ENCODE measurements at regions not wholly inside any gene's neighbourhood (a gene's known extent, or its start where the extent isn't known, plus 50 kb on each side); places are given as distances from the start of the nearest gene placed in this dataset.

- H3K9me3 Mint-ChIP-seq: peaks cover 2 to 7% of the 10 kb centered on the region in 2 experiments; a peak in 3 of 5 replicates
- H3K36me3 Mint-ChIP-seq (ENCODE audit: insufficient read depth in 1 of 3, low read depth in 3 of 3): no peaks in the 10 kb centered on the region; a peak in 1 of 7 replicates
- H3K27ac ChIP-seq (ENCODE audit: insufficient read length, low read depth, low read length): no peak overlapping the region
- H3K27ac Mint-ChIP-seq: no peak overlapping the region
- H2BK120ac ChIP-seq (ENCODE audit: low read depth, low read length, poor library complexity, severe bottlenecking): no peak overlapping the region
- H3K23ac ChIP-seq (ENCODE audit: insufficient read length, low read depth, low read length): no peak overlapping the region
- no peak overlapping the region for H3K9ac ChIP-seq (ENCODE audit: extremely low read depth, insufficient read length, low read length)
- H3K79me1 ChIP-seq (ENCODE audit: insufficient read depth, low read depth, low read length, poor library complexity, severe bottlenecking): no peaks in the 10 kb centered on the region
- H3K27me3 ChIP-seq (ENCODE audit: insufficient read depth, low read length): no peaks in the 10 kb centered on the region; the same call in 1 of the 2 replicates
- H3K23me2 ChIP-seq (ENCODE audit: insufficient read length, low read depth, low read length, poor library complexity, severe bottlenecking): no peaks in the 10 kb centered on the region
- no peak overlapping the region for H3K4me3 Mint-ChIP-seq
- H2BK12ac ChIP-seq (ENCODE audit: insufficient read length, low read depth, low read length): no peak overlapping the region
- H3K4me1 ChIP-seq (ENCODE audit: insufficient read depth, low read length): no peaks in the 10 kb centered on the region
- no peak overlapping the region for H3K18ac ChIP-seq (ENCODE audit: insufficient read length, low read depth, low read length)
- H4K20me1 ChIP-seq (ENCODE audit: control insufficient read depth, insufficient read depth, insufficient read length): no peaks in the 10 kb centered on the region
- no peak overlapping the region for H2BK20ac ChIP-seq (ENCODE audit: low read depth, low read length, poor library complexity, severe bottlenecking)
- no peak overlapping the region for H4K5ac ChIP-seq (ENCODE audit: insufficient read length, low read depth, low read length)
- H2BK15ac ChIP-seq (ENCODE audit: low read depth, low read length): no peak overlapping the region
- H3K4me2 ChIP-seq (ENCODE audit: insufficient read depth, insufficient read length, low read length): no peak overlapping the region
- no peak overlapping the region for H4K8ac ChIP-seq (replicated peaks; ENCODE audit: insufficient read length, low read depth, low read length)
- H3K9me3 ChIP-seq (ENCODE audit: control insufficient read depth, low read depth, low read length): no peaks in the 10 kb centered on the region
- H3K4ac ChIP-seq (ENCODE audit: low read depth, low read length): no peak overlapping the region
- no peak overlapping the region for H2AFZ ChIP-seq (ENCODE audit: low read length)
- no peak for DNase-seq
- WGBS (ENCODE audit: extremely low coverage, insufficient read length, low lambda C conversion rate): no CpG with 5 or more reads among the region's 1 CpG
- no peak overlapping the region for H3T11ph ChIP-seq (ENCODE audit: low read length)
- no peak for TF ChIP-seq CTCF (conservative IDR thresholded peaks at IDR 0.05)
- H2AK5ac ChIP-seq (ENCODE audit: insufficient read length, low read length): no peak overlapping the region
- no peak overlapping the region for H3K14ac ChIP-seq (ENCODE audit: insufficient read depth, low read length)
- no peaks in the 10 kb centered on the region for H3K27me3 Mint-ChIP-seq (ENCODE audit: low read depth)
- no peaks in the 10 kb centered on the region for H3K4me1 Mint-ChIP-seq
- no peak overlapping the region for H2BK5ac ChIP-seq (ENCODE audit: insufficient read length, low read length)
- no peaks in the 10 kb centered on the region for H3K79me2 ChIP-seq (ENCODE audit: insufficient read depth, low read length)
- H4K91ac ChIP-seq (ENCODE audit: insufficient read length, low read depth, low read length): no peak overlapping the region
- H3K56ac ChIP-seq (ENCODE audit: insufficient read length, low read depth, low read length): no peak overlapping the region
These were observed 864.1 kb downstream of the DIAPH3 start for GRCh38 chr13:59299584-59299983.
